ENCODE measurements at regions not wholly inside any gene's neighbourhood (a gene's known extent, or its start where the extent isn't known, plus 50 kb on each side); places are given as distances from the start of the nearest gene placed in this dataset.
"Not testable (repeated sequence)": the region's sequence is repeated elsewhere in the genome, so short reads cannot be mapped to it uniquely, and the experiment has no call there.

GRCh38 chr7:153948060-153948459 lies 104.1 kb upstream of the DPP6 start:
- H3K4me3 Mint-ChIP-seq = no peak overlapping the region
- H3K27ac Mint-ChIP-seq = no peak overlapping the region
- H3K27me3 Mint-ChIP-seq = no peaks in the 10 kb centered on the region
- H3K36me3 Mint-ChIP-seq (ENCODE audit: low read depth) = no peaks in the 10 kb centered on the region
- CTCF ChIA-PET = no interaction called here
- DNase-seq = no peak
- H3K4me1 Mint-ChIP-seq = no peaks in the 10 kb centered on the region
- H3K9me3 Mint-ChIP-seq = peaks cover 13% of the 10 kb centered on the region
- POLR2A ChIA-PET = no interaction called here

GRCh38 chr7:153951316-153951715 lies 100.9 kb upstream of the DPP6 start:
- H3K27me3 Mint-ChIP-seq = no peaks in the 10 kb centered on the region
- no peak for DNase-seq
- CTCF ChIA-PET = interaction anchor here (0.6 kb wide), 1 partner anchor 801 kb away, joined by 4 read pairs; no protein-coding TSS in a partner anchor
- H3K27ac Mint-ChIP-seq = no peak overlapping the region
- POLR2A ChIA-PET = no interaction called here
- no peaks in the 10 kb centered on the region for H3K36me3 Mint-ChIP-seq (ENCODE audit: low read depth)
- H3K4me3 Mint-ChIP-seq = no peak overlapping the region
- H3K9me3 Mint-ChIP-seq = peaks cover 14% of the 10 kb centered on the region
- no peaks in the 10 kb centered on the region for H3K4me1 Mint-ChIP-seq

- Mint-ChIP-seq H3K27ac (no peak overlapping the region), H3K4me1 (no peaks in the 10 kb centered on the region), H3K9me3 (peaks cover 14% of the 10 kb centered on the region), H3K27me3 (no peaks in the 10 kb centered on the region), H3K4me3 (no peak overlapping the region), H3K36me3 (ENCODE audit: low read depth) (no peaks in the 10 kb centered on the region)
- ChIA-PET POLR2A (no interaction called here), CTCF (no interaction called here)
- DNase-seq = no peak
Observed at GRCh38 chr7:153954477-153954876, 97.7 kb upstream of the DPP6 start.

- CTCF ChIA-PET; H3K27me3 Mint-ChIP-seq; DNase-seq; H3K36me3 Mint-ChIP-seq (ENCODE audit: low read depth); H3K27ac Mint-ChIP-seq; POLR2A ChIA-PET; H3K4me1 Mint-ChIP-seq; H3K4me3 Mint-ChIP-seq: not testable (repeated sequence)
- peaks cover 11% of the 10 kb centered on the region for H3K9me3 Mint-ChIP-seq
Observed at GRCh38 chr7:153957677-153958076, 94.5 kb upstream of the DPP6 start.

GRCh38 chr7:153958381-153958780 lies 93.8 kb upstream of the DPP6 start:
- DNase-seq; POLR2A ChIA-PET; H3K27ac Mint-ChIP-seq; H3K4me3 Mint-ChIP-seq; H3K4me1 Mint-ChIP-seq; H3K36me3 Mint-ChIP-seq (ENCODE audit: low read depth); CTCF ChIA-PET; H3K27me3 Mint-ChIP-seq: not testable (repeated sequence)
- H3K9me3 Mint-ChIP-seq = peaks cover 11% of the 10 kb centered on the region

- peaks cover 11% of the 10 kb centered on the region for H3K9me3 Mint-ChIP-seq
- H3K36me3 Mint-ChIP-seq (ENCODE audit: low read depth); H3K27me3 Mint-ChIP-seq; H3K4me3 Mint-ChIP-seq; POLR2A ChIA-PET; DNase-seq; CTCF ChIA-PET; H3K4me1 Mint-ChIP-seq; H3K27ac Mint-ChIP-seq: not testable (repeated sequence)
Observed at GRCh38 chr7:153958789-153959188, 93.4 kb upstream of the DPP6 start.

GRCh38 chr7:153964481-153965112 lies 87.6 kb upstream of the DPP6 start:
- H3K4me1 Mint-ChIP-seq, CTCF ChIA-PET, H3K27ac Mint-ChIP-seq: not testable (repeated sequence)

GRCh38 chr7:153969016-153969415 lies 83.2 kb upstream of the DPP6 start:
- not testable (repeated sequence) for H3K27me3 Mint-ChIP-seq; H3K36me3 Mint-ChIP-seq (ENCODE audit: low read depth)

More at GRCh38 chr7:153964481-153965112, 87.6 kb upstream of the DPP6 start:
- H3K36me3 Mint-ChIP-seq (ENCODE audit: low read depth); H3K9me3 Mint-ChIP-seq; DNase-seq; H3K4me3 Mint-ChIP-seq; H3K27me3 Mint-ChIP-seq; POLR2A ChIA-PET: not testable (repeated sequence)

GRCh38 chr7:153974603-153975002 lies 77.6 kb upstream of the DPP6 start:
- H3K36me3 Mint-ChIP-seq (ENCODE audit: low read depth); H3K27ac Mint-ChIP-seq; POLR2A ChIA-PET; H3K27me3 Mint-ChIP-seq; H3K4me3 Mint-ChIP-seq; H3K9me3 Mint-ChIP-seq; DNase-seq; CTCF ChIA-PET; H3K4me1 Mint-ChIP-seq: not testable (repeated sequence)

More at GRCh38 chr7:153969016-153969415, 83.2 kb upstream of the DPP6 start:
- DNase-seq, CTCF ChIA-PET, H3K4me1 Mint-ChIP-seq, H3K9me3 Mint-ChIP-seq, H3K27ac Mint-ChIP-seq, H3K4me3 Mint-ChIP-seq, POLR2A ChIA-PET: not testable (repeated sequence)

GRCh38 chr7:153976745-153977144 lies 75.5 kb upstream of the DPP6 start:
- H3K27ac Mint-ChIP-seq; H3K36me3 Mint-ChIP-seq (ENCODE audit: low read depth); DNase-seq; H3K4me1 Mint-ChIP-seq; POLR2A ChIA-PET; H3K4me3 Mint-ChIP-seq; H3K27me3 Mint-ChIP-seq; H3K9me3 Mint-ChIP-seq: not testable (repeated sequence)
- CTCF ChIA-PET = interaction anchor here (0.6 kb wide), 1 partner anchor 55 kb away, joined by 4 read pairs; no protein-coding TSS in a partner anchor

- H3K27me3 Mint-ChIP-seq; H3K4me3 Mint-ChIP-seq; CTCF ChIA-PET; H3K9me3 Mint-ChIP-seq; H3K36me3 Mint-ChIP-seq (ENCODE audit: low read depth); DNase-seq; H3K27ac Mint-ChIP-seq; POLR2A ChIA-PET; H3K4me1 Mint-ChIP-seq: not testable (repeated sequence)
Observed at GRCh38 chr7:153983186-153983585, 69.0 kb upstream of the DPP6 start.

- H3K27me3 Mint-ChIP-seq, H3K4me3 Mint-ChIP-seq: not testable (repeated sequence)
Observed at GRCh38 chr7:153989066-153989627, 63.1 kb upstream of the DPP6 start.

GRCh38 chr7:153989742-153990425 lies 62.3 kb upstream of the DPP6 start:
- H3K4me3 Mint-ChIP-seq; CTCF ChIA-PET; POLR2A ChIA-PET; H3K9me3 Mint-ChIP-seq; H3K27me3 Mint-ChIP-seq; H3K36me3 Mint-ChIP-seq (ENCODE audit: low read depth); DNase-seq; H3K27ac Mint-ChIP-seq; H3K4me1 Mint-ChIP-seq: not testable (repeated sequence)

More at GRCh38 chr7:153989066-153989627, 63.1 kb upstream of the DPP6 start:
- H3K9me3 Mint-ChIP-seq; H3K4me1 Mint-ChIP-seq; H3K36me3 Mint-ChIP-seq (ENCODE audit: low read depth); CTCF ChIA-PET; DNase-seq; H3K27ac Mint-ChIP-seq; POLR2A ChIA-PET: not testable (repeated sequence)

- H3K36me3 Mint-ChIP-seq (ENCODE audit: low read depth); CTCF ChIA-PET; POLR2A ChIA-PET; H3K27ac Mint-ChIP-seq; H3K4me1 Mint-ChIP-seq; H3K4me3 Mint-ChIP-seq; H3K27me3 Mint-ChIP-seq; DNase-seq; H3K9me3 Mint-ChIP-seq: not testable (repeated sequence)
Observed at GRCh38 chr7:153991471-153991870, 60.7 kb upstream of the DPP6 start.

All from activated CD4-positive, alpha-beta memory T cell treated with anti-CD3 and anti-CD28 coated beads, Interleukin-2, amount 10 ng/mL, durations not matched to agents 7 days and 5 days (primary cell).